HG03135 (cell line): ENCODE measurements at regions not wholly inside any gene's neighbourhood (a gene's known extent, or its start where the extent isn't known, plus 50 kb on each side); places are given as distances from the start of the nearest gene placed in this dataset.

Source experiments
- ATAC-seq: cut with Tn5 transposase; IDR thresholded peaks from one replicate; pipeline ENCODE4 v1.9.1; 2021; ENCODE audit warnings: mild to moderate bottlenecking, moderate library complexity; ENCODE audit not compliant: unreplicated experiment

DNA sequence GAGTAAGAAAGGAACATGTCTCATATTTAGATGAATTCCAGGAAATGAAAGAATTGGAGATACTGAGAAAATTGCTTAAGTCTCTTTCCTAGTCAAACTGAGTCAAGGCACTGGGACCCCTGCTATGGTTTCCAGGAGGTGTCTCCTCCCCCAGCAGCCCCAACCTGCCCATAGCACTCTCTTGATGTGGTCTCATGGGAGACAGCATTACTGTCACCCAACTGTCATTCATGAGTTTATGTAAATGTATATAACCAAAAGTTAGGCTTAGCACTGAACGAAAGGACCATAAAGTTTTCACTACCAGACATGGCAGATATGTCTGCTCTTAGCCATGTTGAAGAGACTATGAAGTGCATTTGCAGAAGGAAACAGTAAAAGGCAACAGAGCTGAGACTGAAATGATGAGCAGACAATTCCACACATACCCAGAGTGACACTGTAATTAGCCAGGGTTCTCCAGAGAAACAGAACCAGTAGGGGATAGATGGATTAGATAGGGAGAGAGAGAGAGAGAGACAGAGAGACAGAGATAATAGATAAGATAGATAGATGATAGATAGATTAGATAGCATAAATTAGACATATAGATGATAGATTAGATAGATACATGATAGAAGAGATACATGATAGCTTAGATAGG is 328.1 kb downstream of the BRD1 start:
- no peak for ATAC-seq

DNA sequence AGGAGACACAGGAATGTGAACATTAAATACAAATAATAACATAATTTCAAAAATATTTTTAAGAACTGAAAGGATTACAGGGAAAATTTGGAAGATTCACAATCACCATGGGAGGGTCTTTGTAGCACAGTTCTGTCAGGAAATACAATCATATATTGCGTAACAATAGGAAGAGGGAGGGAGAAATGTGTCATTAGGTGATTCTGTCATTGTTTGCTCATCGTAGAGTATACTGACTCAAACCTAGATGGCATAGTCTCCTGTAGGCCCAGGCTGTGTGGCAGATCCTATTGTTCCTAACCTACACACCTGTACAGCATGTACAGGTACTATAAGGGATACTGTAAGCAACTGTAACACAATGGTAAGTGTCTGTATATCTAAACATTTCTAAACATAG is 330.4 kb downstream of the BRD1 start:
- no peak for ATAC-seq

- ATAC-seq, result no peak
Measured at GRCh38 chr22:49494555-49494954, 333.1 kb downstream of the BRD1 start.

GRCh38 chr22:49492741-49493251 is 334.9 kb downstream of the BRD1 start:
- no peak for ATAC-seq

DNA sequence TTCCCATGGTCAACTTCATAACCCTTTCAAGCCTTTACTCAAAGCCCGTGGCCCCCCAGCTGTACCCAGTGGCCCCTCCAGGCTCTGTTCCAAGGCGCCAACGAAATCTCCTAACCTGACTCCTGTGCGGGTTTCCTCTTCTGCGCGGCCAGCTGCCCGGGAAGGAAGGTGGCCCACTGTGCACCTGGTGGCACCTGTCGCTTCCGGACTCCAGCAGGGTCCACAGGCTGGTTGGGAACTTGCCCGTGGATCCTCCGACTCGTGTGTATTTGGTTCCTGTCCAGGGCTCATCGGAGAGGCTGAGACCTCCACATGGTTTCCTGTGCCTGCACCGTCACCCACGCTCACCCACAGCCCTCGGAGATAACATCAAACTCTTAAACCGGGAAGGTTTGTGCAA is 335.4 kb downstream of the BRD1 start:
- no peak for ATAC-seq

DNA sequence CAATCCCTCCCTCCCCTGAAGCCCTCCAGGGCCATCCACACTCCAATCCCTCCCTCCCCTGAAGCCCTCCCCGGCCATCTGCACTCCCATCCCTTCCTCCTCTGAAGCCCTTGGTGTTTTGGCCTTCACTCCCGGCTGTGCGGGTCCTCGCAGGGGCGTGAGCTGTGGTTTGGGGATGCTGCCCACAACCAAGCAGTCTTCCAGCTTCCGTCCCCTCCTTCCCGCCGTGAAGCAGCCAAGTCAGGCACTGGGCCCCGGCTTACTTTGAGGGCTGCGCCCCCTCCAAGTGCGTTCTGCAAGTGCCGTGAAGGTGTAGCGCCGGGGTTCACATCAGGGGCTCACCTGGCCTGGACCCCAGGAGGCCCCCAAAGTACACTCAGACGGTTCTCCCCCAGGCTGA is 335.9 kb downstream of the BRD1 start:
- no peak for ATAC-seq

- no peak for ATAC-seq
Measured at GRCh38 chr22:49491221-49491635, 336.4 kb downstream of the BRD1 start.

DNA sequence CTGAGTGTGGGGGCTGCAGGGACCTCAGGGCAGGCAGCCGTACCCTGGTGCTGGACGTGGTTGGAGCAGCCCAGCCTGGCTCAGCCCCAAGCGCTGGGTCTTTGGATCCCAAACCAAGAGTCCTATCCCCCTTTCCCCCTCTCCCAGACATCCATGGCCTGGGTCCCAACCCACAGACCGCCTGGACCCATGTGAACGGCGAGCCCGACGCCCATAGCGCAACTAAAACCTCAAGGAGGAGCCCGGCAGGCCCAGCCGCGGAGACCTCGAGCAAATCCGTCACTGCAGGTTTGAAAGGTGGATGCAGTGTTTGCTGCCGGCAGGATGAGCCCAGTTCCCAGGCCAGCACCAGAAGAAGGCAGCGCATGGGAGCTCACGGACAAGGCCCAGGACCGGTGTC is 337.0 kb downstream of the BRD1 start:
- ATAC-seq, result no peak

DNA sequence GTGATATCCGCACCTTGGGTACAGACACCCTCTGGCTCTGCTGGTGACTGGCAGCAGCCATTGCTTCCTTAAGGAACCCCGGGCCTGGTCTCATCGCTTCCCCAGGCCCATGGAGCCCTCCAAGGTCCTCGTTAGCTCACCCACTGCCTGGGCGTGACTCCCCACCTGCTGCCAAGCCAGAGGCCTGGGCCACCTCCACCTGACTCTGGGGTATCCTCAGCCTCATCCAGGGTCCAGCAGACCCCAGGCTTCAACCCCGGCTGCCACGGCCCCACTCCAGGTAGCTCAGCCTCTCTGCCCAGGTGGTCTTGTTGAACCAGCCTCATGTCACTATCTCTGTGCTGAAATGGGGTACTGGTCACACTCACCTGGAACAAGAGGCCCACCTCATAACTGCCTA is 337.9 kb downstream of the BRD1 start:
- no peak for ATAC-seq

DNA sequence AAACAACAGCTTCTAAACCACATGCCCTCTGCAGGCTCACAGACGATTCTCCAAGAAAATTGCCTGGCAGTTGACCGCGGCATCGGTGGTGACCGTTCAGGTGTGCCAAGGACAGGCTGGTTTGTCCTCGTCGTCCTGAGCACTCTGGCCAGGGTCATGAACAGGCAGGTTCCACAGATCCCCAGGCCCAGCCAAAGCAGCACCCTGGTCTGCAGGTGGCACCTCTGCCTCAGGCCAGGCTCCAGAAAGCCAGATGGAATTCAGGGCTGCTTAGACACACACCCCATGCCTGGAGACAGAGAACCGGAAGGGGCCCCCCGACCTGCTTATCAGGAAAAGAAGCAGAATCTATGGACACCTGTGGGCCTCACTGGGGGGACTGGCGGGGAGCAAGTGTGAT is 338.7 kb downstream of the BRD1 start:
- no peak for ATAC-seq

- ATAC-seq, result no peak
Measured at GRCh38 chr22:49487950-49488349, 339.7 kb downstream of the BRD1 start.

DNA sequence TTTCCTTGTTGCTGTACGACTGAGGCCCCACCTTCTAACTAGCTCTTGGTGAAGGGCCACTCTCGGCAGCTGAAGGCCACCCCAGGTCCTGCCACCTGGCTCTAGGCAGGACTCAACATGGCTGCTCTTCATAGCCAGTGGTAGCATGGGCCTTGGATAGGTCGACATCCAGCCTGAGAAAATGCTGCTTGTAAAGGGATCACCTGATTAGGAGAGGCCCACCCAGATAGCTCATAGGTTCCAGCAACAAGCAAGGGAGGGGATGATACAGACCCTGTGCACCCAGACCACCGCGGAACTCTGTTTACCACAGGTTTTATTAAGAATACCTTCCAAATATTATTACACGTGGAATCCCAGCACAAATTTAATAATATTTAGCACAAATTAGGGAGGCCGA is 341.4 kb downstream of the BRD1 start:
- no peak for ATAC-seq

DNA sequence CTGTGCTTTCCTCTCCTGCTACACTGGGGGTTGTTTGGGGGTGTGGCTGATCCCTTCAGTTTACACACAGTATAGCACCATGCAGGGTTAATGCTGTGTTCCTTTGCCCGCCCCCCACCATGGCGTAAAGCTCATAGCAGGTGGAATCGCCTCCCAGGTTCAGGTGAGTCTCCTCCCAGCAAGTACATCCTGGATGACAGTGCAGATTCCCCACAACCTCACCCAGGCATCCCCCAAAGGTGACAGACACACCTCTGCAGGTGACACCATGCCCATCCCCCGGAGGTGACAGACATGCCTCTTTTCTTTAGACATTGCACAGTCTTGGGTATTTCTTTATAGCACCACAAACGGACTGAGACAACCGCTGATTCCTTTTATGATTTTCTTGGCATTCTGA is 343.7 kb downstream of the BRD1 start:
- ATAC-seq, result no peak

DNA sequence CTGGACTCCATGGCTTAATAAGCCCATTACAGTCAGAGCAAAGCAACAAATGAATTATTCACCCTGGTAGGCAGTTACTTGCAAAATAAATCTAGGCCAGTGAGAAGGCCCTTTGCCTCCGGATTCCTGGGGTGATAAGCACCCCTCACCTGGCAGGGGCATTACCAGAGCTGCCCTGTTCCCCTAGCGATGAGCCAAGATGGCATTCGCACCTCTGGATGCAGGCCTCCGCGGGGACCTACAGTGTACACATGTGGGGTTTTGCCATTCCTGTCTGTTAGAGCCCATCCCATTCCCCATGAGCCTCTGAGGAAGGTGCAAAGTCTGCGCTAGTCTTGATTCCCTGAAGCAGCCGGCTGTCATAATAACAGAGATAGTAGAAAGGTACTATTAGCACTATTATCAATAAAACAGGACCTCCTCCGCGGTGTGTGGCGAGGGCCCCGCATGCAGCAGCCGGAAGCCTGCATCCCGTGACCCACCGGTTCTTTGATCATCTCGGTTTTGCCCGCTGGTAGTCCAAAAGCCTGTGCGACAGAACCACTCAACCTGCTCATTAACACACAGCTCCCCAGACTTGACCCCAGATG is 344.3 kb downstream of the BRD1 start:
- no peak for ATAC-seq

- no peak for ATAC-seq
Measured at GRCh38 chr22:49482811-49483210, 344.9 kb downstream of the BRD1 start.

GRCh38 chr22:49481659-49482399 is 345.8 kb downstream of the BRD1 start:
- ATAC-seq, result no peak

- no peak for ATAC-seq
Measured at GRCh38 chr22:49480896-49481658, 346.6 kb downstream of the BRD1 start.

DNA sequence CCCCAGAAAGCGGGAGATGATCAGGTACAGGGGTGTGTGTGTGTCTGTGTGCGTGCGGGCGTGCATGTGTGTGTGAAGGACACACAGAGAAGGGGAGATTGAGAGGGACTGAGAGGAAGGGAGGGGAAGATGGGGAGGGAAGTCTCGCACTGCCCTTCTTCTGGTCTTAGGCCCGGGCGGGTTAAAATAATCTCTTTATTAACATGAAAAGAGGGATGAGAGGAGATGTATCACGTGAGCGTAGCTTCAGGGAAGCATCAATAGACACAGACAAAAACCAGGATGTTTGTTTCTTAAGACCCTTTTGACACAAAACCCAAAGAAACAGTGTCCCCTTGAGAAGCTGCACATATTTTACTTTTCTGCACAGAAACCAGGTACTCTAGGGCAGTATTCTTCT is 347.3 kb downstream of the BRD1 start:
- no peak for ATAC-seq

- ATAC-seq, result no peak
Measured at GRCh38 chr22:49479566-49479965, 348.1 kb downstream of the BRD1 start.

GRCh38 chr22:49476800-49477400 is 350.8 kb downstream of the BRD1 start:
- no peak for ATAC-seq

DNA sequence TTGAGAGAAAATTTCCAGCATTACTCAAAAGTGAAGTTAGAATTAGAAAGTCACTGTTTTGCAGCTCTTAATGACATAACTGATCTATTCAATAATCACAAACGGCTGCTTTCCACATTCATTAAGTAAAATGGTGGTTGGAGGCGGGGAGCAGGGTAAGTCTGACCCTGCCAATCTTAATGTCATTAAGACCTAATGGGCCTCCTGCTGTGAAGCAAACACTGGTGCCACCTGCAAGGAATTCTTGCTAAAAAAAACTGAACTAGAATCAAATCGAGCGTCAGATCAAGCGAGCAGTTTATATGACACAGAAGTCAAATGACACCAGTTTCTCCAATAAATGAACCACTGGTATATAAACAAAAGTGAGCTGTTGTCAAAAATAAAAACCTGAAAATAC is 351.5 kb downstream of the BRD1 start:
- ATAC-seq, result no peak
